ENCODE measurements at regions not wholly inside any gene's neighbourhood (a gene's known extent, or its start where the extent isn't known, plus 50 kb on each side); places are given as distances from the start of the nearest gene placed in this dataset.

- Histone ChIP-seq H2AFZ (ENCODE audit: low read depth, low read length) (no peak overlapping the region), H4K20me1 (ENCODE audit: insufficient read depth) (no peaks in the 10 kb centered on the region), H3K27ac (ENCODE audit: low read length) (no peak overlapping the region), H3K27me3 (ENCODE audit: insufficient read depth, low read depth, low read length) (no peaks in the 10 kb centered on the region), H3K4me2 (ENCODE audit: low read length) (no peak overlapping the region), H3K9ac (ENCODE audit: low read length) (no peak overlapping the region), H3K79me2 (replicated peaks; ENCODE audit: insufficient read depth, low read length) (no peaks in the 10 kb centered on the region), H3K9me3 (ENCODE audit: low read length) (no peaks in the 10 kb centered on the region), H3K4me3 (ENCODE audit: low read length) (no peak overlapping the region), H3F3A (ENCODE audit: insufficient read depth, low read length, poor library complexity, severe bottlenecking) (no peaks in the 10 kb centered on the region), H3K36me3 (ENCODE audit: insufficient read depth, low read length) (no peaks in the 10 kb centered on the region), H3K9me2 (ENCODE audit: insufficient read depth, low read length) (no peaks in the 10 kb centered on the region)
- TF ChIP-seq TAF1 (IDR thresholded peaks at IDR 0.05; ENCODE audit: low read depth) (no peak), RAD21 (conservative IDR thresholded peaks at IDR 0.05) (no peak)
Measured at GRCh38 chr6:121723623-121724022, 288.2 kb downstream of the GJA1 start.

- Histone ChIP-seq H3K9ac (ENCODE audit: low read length) (no peak overlapping the region), H3K9me2 (ENCODE audit: insufficient read depth, low read length) (no peaks in the 10 kb centered on the region), H3K36me3 (ENCODE audit: insufficient read depth, low read length) (no peaks in the 10 kb centered on the region), H3K79me2 (replicated peaks; ENCODE audit: insufficient read depth, low read length) (no peaks in the 10 kb centered on the region), H3K27ac (ENCODE audit: low read length) (no peak overlapping the region), H3K27me3 (ENCODE audit: insufficient read depth, low read depth, low read length) (no peaks in the 10 kb centered on the region), H3K4me2 (ENCODE audit: low read length) (no peak overlapping the region), H3F3A (ENCODE audit: insufficient read depth, low read length, poor library complexity, severe bottlenecking) (no peaks in the 10 kb centered on the region), H3K4me3 (ENCODE audit: low read length) (no peak overlapping the region), H4K20me1 (ENCODE audit: insufficient read depth) (no peaks in the 10 kb centered on the region), H2AFZ (ENCODE audit: low read depth, low read length) (no peak overlapping the region), H3K9me3 (ENCODE audit: low read length) (no peaks in the 10 kb centered on the region)
- TF ChIP-seq SMC3 (conservative IDR thresholded peaks at IDR 0.05; ENCODE audit: poor library complexity) (no peak), MXI1 (conservative IDR thresholded peaks at IDR 0.05; ENCODE audit: poor library complexity, severe bottlenecking) (no peak), EZH2 (IDR thresholded peaks at IDR 0.05; ENCODE audit: borderline replicate concordance, insufficient read depth, low read length, poor library complexity, severe bottlenecking) (no peak), POLR2AphosphoS5 (IDR thresholded peaks at IDR 0.05) (no peak), REST (IDR thresholded peaks at IDR 0.05; ENCODE audit: borderline replicate concordance) (no peak), TAF1 (IDR thresholded peaks at IDR 0.05; ENCODE audit: low read depth) (no peak), EP300 (conservative IDR thresholded peaks at IDR 0.05; ENCODE audit: poor library complexity, severe bottlenecking) (no peak), RAD21 (conservative IDR thresholded peaks at IDR 0.05) (no peak)
- TF ChIP-seq, protein P1, sequence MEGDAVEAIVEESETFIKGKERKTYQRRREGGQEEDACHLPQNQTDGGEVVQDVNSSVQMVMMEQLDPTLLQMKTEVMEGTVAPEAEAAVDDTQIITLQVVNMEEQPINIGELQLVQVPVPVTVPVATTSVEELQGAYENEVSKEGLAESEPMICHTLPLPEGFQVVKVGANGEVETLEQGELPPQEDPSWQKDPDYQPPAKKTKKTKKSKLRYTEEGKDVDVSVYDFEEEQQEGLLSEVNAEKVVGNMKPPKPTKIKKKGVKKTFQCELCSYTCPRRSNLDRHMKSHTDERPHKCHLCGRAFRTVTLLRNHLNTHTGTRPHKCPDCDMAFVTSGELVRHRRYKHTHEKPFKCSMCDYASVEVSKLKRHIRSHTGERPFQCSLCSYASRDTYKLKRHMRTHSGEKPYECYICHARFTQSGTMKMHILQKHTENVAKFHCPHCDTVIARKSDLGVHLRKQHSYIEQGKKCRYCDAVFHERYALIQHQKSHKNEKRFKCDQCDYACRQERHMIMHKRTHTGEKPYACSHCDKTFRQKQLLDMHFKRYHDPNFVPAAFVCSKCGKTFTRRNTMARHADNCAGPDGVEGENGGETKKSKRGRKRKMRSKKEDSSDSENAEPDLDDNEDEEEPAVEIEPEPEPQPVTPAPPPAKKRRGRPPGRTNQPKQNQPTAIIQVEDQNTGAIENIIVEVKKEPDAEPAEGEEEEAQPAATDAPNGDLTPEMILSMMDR (IDR thresholded peaks at IDR 0.05; ENCODE audit: poor library complexity, severe bottlenecking): no peak
Measured at GRCh38 chr6:121724576-121724975, 289.1 kb downstream of the GJA1 start.

DNA sequence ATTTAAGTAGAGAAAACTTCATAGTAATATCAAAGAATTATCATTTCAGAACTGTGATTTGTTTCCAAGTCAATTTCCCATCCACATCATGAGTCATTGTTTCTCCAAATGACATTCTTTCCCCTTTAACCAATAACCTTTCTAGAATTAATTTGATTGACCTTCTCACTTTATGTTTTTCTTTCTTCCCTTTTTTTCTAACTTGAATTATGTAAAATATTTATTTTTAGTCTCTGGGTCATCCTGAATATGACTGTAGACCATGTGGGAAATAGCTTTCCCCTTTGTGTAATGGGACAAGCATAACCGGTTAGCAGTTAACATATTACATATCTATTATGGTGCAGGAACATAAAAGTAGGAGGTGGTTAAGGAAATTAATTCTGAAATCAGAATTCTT is 291.1 kb downstream of the GJA1 start:
- Histone ChIP-seq H3K9ac (ENCODE audit: low read length) (no peak overlapping the region), H3K27me3 (ENCODE audit: insufficient read depth, low read depth, low read length) (no peaks in the 10 kb centered on the region), H3K4me3 (ENCODE audit: low read length) (no peak overlapping the region), H3K27ac (ENCODE audit: low read length) (no peak overlapping the region), H3K9me2 (ENCODE audit: insufficient read depth, low read length) (no peaks in the 10 kb centered on the region), H4K20me1 (ENCODE audit: insufficient read depth) (no peaks in the 10 kb centered on the region), H3F3A (ENCODE audit: insufficient read depth, low read length, poor library complexity, severe bottlenecking) (no peaks in the 10 kb centered on the region), H2AFZ (ENCODE audit: low read depth, low read length) (no peak overlapping the region), H3K79me2 (replicated peaks; ENCODE audit: insufficient read depth, low read length) (no peaks in the 10 kb centered on the region), H3K4me2 (ENCODE audit: low read length) (no peak overlapping the region), H3K9me3 (ENCODE audit: low read length) (no peaks in the 10 kb centered on the region), H3K36me3 (ENCODE audit: insufficient read depth, low read length) (no peaks in the 10 kb centered on the region)
- no peak for TF ChIP-seq REST (IDR thresholded peaks at IDR 0.05; ENCODE audit: borderline replicate concordance)
- TF ChIP-seq, protein P1 (IDR thresholded peaks at IDR 0.05; ENCODE audit: poor library complexity, severe bottlenecking): no peak
- TF ChIP-seq TAF1 (IDR thresholded peaks at IDR 0.05; ENCODE audit: low read depth): no peak
- no peak for TF ChIP-seq POLR2AphosphoS5 (IDR thresholded peaks at IDR 0.05)
- TF ChIP-seq SMC3 (conservative IDR thresholded peaks at IDR 0.05; ENCODE audit: poor library complexity): no peak
- no peak for TF ChIP-seq EZH2 (IDR thresholded peaks at IDR 0.05; ENCODE audit: borderline replicate concordance, insufficient read depth, low read length, poor library complexity, severe bottlenecking)
- TF ChIP-seq MXI1 (conservative IDR thresholded peaks at IDR 0.05; ENCODE audit: poor library complexity, severe bottlenecking): no peak
- no peak for TF ChIP-seq EP300 (conservative IDR thresholded peaks at IDR 0.05; ENCODE audit: poor library complexity, severe bottlenecking)
- no peak for TF ChIP-seq RAD21 (conservative IDR thresholded peaks at IDR 0.05)
